RCC 7860 (cell line): ENCODE measurements at regions not wholly inside any gene's neighbourhood (a gene's known extent, or its start where the extent isn't known, plus 50 kb on each side); places are given as distances from the start of the nearest gene placed in this dataset.

ENCODE experiments used
- DNase-seq: peaks from one replicate; pipeline ENCODE4 v3.0.0-alpha.2; 2015; ENCODE audit warnings: low spot score
- FAIRE-seq: peaks from 2 replicates; lab custom pipeline; 2012; peaks lifted over from hg19 to GRCh38; lab: Jason Lieb, UNC

DNA sequence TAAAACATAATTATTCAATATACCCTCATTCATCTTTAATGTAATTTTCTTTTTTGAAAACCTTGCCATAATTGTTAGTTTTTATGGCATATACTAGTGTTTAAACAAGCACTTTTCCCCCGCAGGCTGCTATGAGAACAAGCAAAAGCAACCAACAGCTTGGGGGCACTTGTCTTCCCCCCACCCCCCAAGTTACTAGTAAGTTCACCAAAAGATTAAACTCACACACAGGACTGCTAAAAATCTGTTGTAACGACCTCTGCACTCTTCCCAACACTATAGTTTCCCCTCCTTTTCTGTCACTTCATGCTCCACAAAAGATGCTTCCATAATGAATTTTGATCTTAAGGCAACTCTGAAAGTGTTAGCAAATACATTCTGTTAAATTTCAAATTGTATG, 474.9 kb upstream of the SOX5 start:
- FAIRE-seq (no peak), DNase-seq (no peak)

DNA sequence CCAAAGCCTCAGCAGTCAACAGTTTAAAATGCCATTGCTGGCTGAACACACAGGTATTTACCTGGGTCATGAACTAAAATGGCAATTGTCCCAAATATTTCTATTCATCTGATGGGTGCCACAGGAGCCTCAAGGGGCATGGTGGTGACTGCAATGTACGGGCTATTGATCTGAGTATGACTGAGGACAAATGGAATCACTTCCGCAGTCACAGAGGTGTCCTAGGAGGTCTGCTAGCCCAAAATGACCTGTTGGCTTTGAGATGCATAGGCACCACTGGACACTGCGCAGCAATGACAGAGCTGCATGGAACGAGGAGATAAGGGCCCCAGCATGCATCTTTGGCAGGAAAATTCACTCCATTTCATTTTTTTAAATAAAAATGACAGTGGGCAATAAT, 474.1 kb upstream of the SOX5 start:
- no peak for FAIRE-seq
- no peak for DNase-seq

DNA sequence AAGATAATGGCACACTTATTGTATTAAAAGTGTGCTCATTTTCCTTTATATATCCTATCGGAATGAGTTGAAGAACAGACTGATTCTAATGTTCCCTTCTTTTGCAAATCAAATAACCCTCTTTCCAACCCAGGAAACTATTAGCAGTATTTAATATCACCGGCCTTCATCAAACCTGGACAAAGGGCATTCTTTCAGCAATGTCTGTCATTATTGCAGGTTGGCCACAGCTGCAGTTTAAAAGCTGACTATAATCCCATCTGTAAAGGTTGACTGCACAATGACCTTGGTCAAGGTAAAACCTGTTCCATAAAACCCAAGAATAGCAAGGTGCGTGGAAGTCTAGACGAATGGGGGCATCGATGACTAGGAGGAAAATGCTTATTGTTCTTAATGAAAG, 472.3 kb upstream of the SOX5 start:
- DNase-seq: no peak
- FAIRE-seq: no peak

DNA sequence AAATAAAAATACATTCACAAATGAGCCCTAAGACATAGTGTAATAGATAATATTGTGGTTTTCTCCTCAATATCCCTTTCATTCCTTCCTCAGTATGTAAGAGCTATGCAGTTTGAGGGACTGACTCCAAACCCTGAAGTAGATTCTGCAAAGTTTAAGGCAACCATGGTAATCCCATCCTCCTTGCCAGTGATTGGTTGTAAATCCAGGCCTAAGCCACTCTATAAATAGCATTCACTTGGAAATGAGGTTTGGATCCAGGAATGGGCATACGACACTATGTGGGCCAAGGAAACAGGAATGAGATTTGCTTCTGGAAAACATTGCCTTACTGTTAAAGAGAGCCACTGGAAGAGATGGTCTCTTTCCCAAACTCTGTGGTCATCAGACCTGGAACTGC, 468.7 kb upstream of the SOX5 start:
- FAIRE-seq (no peak), DNase-seq (no peak)

DNA sequence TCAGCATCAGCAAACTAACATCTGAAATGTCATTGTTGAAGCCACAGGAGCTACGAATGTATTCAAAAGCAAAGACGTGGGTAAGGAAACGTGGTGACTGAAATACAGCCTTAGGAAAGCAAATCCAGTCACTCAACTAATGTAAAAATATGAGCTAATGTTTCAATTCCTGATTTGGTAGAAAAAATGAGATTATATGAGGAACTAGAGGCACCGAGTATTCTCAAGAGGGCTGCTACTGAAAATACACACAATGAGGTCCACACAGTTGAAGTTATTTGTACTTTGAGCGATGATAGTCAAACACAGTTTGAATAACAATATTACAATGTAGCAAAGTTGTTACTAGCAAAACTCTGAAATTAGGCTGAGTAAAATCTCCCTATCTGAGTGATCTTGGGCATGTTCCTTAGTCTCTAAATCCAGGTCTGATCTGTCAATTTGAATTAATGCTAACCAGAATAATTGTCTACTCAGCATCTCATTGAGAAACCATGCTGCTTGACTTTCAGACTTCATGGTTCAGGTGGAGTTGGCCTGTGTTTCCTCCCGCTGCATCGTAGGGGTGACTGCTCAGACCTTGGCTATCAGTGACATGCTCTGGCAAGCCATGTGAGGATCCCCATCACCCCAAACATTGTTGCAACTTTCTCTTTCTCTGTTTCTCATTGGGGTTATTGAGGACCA, 467.1 kb upstream of the SOX5 start:
- DNase-seq (no peak), FAIRE-seq (no peak)

DNA sequence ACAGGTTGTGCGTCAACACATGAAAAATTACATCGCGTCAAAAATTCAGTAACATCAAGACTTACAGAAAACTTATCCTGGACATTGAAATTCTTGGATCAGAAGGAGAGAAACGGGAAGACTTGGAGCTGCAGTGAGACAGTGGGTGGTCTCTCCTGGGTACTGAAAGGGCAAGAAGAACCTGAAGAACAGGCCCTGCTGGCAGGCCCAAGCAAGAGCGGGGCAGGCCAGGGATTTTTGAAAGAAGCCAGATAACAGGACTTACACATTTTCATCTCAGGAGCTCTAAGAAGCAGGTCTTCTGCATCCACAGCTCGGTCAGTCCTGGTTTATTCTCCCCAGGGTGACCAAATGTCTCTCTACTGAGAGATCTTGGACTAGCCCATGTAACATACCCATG, 466.5 kb upstream of the SOX5 start:
- DNase-seq: no peak
- no peak for FAIRE-seq

DNA sequence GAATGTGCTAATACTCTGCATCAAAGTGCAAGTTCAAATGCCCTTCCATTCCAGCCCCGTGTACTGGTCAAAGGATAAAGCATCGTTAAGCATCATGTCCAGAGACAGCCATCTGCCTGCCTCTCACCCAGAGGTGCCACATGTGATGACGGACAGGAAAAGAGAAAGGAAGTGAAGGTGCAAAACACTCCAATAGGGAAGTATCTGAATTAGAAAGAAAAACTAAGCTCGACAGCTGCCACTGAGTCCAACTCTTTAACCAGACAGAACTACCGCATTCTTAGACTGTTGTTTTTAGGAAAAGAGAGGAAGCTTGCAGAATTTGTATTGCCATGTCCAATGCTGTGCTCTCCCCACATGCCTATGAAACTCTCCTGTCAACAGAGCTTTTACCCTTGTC, 465.0 kb upstream of the SOX5 start:
- no peak for FAIRE-seq
- no peak for DNase-seq

DNA sequence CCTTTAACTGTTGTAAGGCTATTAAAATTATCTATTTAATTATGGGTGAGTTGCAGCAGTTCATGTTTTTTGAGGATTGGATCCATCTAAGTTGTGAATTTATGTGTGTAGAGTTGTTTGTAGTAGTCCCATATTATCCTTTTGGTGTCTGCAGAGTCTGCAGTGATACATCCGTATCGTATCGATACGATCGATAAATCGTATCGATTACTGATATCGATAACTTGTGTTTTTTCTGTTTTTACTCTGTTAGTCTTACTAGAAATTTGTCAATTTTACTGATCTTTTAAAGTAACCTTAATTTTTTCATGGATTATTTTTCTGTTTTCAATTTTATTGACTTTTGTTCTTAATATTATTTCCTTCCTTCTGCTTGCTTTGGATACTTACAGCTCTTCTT, 462.5 kb upstream of the SOX5 start:
- FAIRE-seq (no peak), DNase-seq (no peak)

DNA sequence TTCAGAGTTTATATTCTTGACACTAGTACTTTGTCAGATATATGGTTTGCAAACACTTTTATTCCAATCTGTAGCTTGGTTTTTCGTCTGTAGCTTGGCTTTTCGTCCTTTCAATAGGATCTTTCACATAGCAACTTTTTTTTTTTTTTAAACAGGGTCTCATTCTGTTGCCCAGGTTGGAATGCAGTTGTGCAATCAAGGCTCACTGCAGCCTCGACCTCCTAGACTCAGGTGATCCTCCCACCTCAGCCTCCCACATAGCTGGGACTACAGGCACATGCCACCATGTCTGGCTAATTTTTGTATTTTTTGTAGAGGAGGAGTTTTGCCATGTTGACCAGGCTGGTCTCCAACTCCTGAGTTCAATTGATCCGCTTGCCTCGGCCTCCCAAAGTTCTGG, 460.4 kb upstream of the SOX5 start:
- FAIRE-seq: no peak
- no peak for DNase-seq

DNA sequence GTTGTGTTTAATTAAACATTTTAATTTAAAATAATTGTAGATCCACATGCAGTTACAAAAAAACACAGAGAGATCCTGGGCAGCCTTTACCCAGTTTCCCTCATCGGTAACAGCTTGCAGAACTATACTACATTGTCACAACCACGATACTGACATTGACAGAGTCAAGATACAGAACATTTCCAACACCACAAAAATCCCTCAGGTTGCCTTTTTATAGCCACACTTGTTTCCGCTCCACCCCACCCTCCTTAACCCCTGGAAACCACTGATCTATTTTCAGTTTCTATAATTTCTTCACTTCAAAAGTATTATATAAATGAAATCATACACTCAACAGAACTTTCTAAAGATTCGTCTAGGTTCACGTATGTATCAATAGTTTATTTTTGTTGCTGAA, 458.8 kb upstream of the SOX5 start:
- DNase-seq (no peak), FAIRE-seq (no peak)

DNA sequence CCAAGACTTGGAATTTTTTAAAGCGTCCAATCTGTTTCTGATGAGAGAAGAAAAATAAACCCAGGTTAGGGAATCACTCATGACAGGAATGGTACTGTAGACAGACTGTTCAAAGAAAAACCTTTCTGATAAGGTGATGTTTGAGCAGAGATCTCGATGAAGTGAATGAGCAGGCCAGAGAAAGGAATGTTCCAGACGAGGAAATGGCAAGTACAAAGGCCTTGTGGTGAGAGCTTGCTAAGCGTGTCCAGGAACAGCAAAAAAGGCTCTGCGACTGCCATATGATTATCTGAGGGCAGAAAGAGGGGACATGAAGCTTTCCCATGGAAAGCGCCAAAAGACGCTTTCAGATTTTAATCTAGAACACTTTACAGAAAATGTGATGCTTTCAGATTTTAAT, 458.4 kb upstream of the SOX5 start:
- DNase-seq: no peak
- FAIRE-seq: no peak

DNA sequence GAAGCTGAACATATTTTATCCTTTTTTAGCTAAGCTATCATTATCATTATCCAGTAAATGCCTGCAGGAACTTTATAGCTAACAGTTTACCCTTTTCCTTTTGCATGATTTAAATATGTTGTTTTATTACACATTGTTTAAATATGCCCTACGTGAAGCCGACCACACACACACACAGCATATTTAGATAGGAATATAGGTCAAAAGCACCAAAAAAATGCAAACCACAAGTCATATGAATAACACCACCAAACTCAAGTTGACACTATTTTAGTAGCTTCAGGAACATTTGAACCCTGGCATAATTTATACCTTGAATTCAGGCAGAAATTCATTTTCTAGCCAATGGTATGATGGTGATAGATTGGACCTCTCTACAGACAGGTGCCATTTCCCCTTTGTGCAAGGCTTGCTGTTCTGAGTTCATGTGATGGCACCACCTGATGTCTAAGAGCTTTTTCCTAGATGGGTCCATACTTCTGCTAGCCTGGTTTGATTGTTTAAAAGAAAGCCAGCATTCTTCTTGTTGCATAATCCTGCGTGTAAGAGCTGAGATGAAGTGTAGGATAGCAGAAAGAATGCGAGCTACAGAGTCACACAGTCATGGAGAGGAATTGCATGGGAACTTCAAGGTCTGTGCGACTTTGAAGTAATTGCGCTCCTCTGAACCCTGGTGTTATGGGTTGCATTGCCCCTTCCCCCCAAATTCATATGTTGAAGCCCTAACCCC, 454.8 kb upstream of the SOX5 start:
- no peak for DNase-seq
- FAIRE-seq: no peak

DNA sequence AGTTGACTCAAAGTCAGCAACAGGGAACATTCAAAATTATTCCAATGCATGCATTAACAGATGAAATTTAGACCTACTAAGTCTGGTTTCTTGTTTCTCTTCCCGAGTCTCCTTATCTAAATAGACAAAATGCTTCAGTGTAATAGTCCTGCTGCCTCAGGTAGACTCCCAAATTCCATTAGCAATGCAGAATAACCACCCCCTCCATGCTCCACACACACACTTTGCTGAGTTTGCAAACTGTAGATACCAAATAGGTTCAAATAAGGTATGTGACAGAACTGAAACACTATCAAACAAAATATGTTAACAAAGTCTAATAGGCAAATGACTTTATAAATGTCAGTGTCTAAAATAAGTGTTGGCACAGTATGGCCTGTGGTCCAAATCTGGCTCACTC, 451.1 kb upstream of the SOX5 start:
- no peak for FAIRE-seq
- DNase-seq: no peak

DNA sequence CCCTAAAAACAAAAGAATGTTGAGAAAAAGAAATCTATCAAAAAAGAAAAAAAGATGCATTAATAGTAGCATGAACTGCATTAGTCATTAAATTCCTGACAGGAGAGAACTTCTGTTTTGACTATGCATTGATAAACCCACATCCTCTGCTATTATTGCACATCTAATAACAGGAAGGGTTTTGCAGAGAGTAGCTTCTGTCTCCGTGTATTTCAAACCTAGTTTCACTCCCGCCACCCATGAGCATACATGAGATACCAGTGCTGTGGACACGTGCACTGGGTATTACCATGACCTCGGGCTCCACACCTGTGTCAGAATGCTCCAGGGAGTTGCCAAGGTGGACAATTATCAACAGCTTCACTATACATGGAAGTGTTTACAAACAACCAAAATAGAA, 449.1 kb upstream of the SOX5 start:
- FAIRE-seq (no peak), DNase-seq (no peak)

DNA sequence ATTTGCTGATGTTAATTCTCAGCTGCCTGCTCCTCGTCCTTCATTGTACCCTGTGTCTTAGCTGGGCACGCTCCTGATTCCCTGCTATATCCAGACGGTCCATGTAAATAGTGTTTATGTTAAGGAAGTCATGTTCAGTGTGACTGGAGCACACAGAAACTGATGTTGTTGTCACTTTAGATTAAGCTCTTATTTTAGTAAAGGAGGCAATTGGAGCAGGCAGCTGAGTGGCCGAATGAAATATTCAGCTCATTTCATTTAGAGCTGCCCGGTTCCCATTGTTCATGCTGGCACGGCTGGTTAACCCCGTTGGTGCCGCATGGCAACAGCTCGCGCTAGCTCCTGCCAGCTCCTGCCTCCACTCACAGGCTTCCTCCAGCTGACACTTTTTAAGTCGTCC, 446.8 kb upstream of the SOX5 start:
- no peak for DNase-seq
- FAIRE-seq: no peak

DNA sequence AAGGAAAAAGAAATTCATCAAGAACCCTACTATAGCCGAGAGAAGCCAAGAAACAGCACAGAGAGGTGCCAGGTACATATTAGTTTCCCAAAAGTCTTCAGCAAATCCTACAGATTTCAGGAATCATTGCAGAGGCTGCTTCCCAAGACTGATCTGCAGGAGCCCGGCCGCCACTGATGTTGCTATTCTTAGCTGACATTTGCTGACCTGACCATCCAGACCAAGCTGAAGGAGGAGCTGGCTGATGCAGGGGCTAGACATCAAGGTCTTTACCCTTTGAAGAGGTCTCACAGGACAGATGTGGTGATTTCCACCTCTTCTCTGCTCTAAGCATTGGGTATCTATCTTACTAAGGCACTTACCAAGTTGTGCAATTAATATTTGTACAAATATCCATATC, 444.8 kb upstream of the SOX5 start:
- FAIRE-seq (no peak), DNase-seq (no peak)

DNA sequence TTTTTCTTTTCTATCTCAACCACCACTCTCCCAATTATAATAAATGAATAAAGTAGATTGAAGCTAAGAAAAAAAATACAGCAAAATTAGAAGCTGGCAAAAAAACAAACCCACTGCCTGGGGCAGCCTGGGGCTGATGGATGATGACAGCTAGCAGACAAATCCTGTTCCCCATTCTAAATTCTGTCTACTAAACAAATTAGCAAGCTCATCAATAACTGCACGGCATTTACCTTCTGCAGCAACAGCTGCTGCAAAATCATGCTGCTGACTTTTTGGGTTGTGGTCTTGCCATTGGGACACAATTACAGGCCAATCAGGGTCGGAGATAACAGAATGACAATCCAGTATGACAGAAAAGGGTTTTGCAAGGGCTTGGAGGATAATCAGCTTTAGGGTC, 443.6 kb upstream of the SOX5 start:
- DNase-seq: no peak
- no peak for FAIRE-seq

DNA sequence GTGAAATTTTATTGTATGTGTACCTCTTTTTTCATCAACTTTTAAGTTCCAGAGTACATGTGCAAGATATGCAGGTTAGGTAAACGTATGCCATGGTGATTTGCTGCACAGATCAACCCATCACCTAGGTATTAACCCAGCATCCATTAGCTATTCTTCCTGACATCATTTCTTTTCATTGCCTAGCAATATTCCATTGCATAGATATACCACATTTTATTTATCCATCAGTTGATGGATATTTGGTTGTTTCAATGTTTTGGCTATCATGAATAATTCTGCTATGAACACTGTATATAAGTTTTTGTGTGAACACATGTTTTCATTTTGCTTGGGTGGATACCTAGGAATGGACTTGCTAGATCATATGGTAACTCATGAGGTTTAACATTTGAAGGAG, 439.9 kb upstream of the SOX5 start:
- DNase-seq (no peak), FAIRE-seq (no peak)

DNA sequence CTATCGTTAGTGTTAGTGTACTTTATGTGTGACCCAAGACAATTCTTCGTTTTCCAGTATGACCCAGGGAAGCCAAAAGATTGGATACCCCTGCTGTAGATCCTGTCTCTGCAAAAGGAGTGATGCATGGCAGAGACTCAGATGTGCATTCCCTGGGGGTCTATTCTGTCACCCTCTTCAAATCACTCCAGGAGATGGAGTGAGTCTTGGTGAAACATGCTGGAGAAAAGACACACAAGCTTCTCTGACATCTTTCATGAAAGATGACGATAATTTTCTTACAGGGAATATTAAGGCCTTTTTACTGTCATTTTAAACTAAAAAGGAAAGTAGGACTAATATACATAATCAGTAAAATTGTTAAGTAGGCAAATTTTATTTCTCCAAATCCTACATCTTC, 437.9 kb upstream of the SOX5 start:
- no peak for FAIRE-seq

DNA sequence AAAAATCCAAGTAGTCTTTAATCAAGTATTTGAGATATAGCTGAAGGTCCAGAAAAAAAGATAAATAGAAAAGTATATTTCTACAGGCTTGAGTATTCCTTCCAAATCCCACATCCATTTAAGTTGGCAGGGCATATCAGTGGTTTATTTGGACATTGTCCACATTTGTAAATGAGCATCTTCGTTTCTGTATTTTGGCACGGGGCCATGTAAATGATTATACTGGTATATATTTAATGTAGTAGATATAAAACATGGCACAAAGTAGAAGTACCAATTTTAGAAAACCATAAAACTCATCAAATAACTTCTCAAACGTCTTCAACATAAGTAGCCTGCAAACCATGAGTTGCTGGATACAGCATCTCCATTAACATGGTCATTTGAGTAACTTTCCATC, 437.4 kb upstream of the SOX5 start:
- no peak for DNase-seq
- FAIRE-seq: no peak

More for the DNA sequence above, 437.9 kb upstream of the SOX5 start:
- no peak for DNase-seq

DNA sequence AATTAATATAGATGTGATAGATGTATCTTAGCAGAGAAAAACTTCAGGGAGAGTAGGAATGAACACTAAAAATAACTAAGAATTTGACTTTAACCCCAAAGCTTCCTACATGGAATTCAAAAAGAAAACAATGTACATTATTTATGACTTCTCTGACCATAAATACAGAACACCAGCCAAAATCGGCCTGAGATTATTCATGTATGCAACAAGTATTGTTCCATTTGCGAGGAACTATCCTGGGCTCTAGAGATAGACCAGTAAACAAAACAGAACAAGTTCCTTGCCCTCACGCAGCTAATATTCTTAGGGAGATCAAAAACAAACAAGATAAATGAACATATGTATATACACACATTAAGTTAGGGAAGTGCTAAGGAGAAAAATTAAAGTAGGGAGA, 432.3 kb upstream of the SOX5 start:
- FAIRE-seq (no peak), DNase-seq (no peak)

DNA sequence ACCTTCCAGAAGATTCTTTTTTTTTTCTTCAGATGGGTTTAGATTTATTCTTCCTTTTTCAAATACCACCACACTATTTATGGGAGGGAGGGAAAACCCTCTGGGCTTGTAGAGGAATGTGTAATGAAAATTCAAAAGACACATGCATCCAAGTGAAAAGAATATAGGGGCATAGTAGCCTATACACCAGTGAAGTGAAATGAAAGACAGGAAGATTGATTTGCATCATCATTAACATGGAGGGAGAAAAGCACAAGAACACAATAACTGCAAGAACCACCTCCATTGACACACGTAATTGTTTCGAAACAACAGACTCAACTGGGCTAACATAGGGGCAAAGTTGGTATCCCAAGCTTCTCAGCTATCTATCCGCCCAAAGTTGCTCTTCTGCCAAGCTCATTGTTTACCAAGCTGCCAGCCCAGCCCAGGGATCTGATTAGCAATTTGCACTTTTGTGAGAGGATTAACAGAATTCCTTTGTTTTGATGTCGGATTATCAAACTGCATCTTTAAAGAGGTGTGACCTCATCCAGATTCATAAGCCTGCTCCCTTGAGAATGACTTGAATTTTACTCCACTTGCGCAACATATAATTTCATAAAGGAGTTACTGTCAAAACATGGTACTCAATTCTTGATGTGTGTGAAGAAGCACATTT, 430.5 kb upstream of the SOX5 start:
- FAIRE-seq (no peak), DNase-seq (no peak)
